GM23248 (cell line): ENCODE measurements at regions not wholly inside any gene's neighbourhood (a gene's known extent, or its start where the extent isn't known, plus 50 kb on each side); places are given as distances from the start of the nearest gene placed in this dataset.

ENCODE experiments used
- DNase-seq: peaks from one replicate; pipeline ENCODE4 v3.0.0-alpha.2; 2015
- H2AFZ ChIP-seq: fragments of 200-600 bp; sonication (generic); 2 replicates; pipeline ENCODE4 v1.6.1; 2016; ENCODE audit warnings: antibody characterized with exemption
- H3F3A ChIP-seq: fragments of 200-600 bp; sonication (generic); 2 replicates; pipeline ENCODE4 v1.6.1; 2016; ENCODE audit warnings: mild to moderate bottlenecking, antibody characterized with exemption, mixed run types; ENCODE audit not compliant: insufficient read depth
- H3K27ac ChIP-seq: fragments of 200-600 bp; sonication (generic); 2 replicates; pipeline ENCODE4 v1.5.1; 2016; ENCODE audit warnings: mild to moderate bottlenecking
- H3K27me3 ChIP-seq: fragments of 200-600 bp; sonication (generic); replicated peaks from 2 replicates; pipeline ENCODE4 v1.6.1; 2016; ENCODE audit warnings: mild to moderate bottlenecking; ENCODE audit not compliant: insufficient read depth
- H3K36me3 ChIP-seq: fragments of 200-600 bp; sonication (generic); 2 replicates; pipeline ENCODE4 v1.6.1; 2016; ENCODE audit warnings: low read depth, mild to moderate bottlenecking
- H3K4me1 ChIP-seq: fragments of 200-600 bp; sonication (generic); 2 replicates; pipeline ENCODE4 v1.6.1; 2016; ENCODE audit warnings: mild to moderate bottlenecking; ENCODE audit not compliant: insufficient read depth
- H3K4me2 ChIP-seq: fragments of 200-600 bp; sonication (generic); one replicate; pipeline ENCODE4 v1.6.1; 2016; ENCODE audit warnings: mild to moderate bottlenecking; ENCODE audit not compliant: unreplicated experiment
- H3K4me3 ChIP-seq: fragments of 200-600 bp; sonication (generic); 2 replicates; pipeline ENCODE4 v1.5.1; 2016; ENCODE audit warnings: mild to moderate bottlenecking
- H3K79me2 ChIP-seq: fragments of 200-600 bp; sonication (generic); 2 replicates; pipeline ENCODE4 v1.6.1; 2016; ENCODE audit warnings: mild to moderate bottlenecking; ENCODE audit not compliant: insufficient read depth
- H3K9ac ChIP-seq: fragments of 200-600 bp; sonication (generic); 2 replicates; pipeline ENCODE4 v1.6.1; 2016; ENCODE audit warnings: mild to moderate bottlenecking
- H3K9me2 ChIP-seq: fragments of 200-600 bp; sonication (generic); 2 replicates; pipeline ENCODE4 v1.6.1; 2016; ENCODE audit warnings: mixed run types, mild to moderate bottlenecking, moderate library complexity; ENCODE audit not compliant: insufficient read depth
- H3K9me3 ChIP-seq: fragments of 200-600 bp; sonication (generic); one replicate; pipeline ENCODE4 v1.6.1; 2017; ENCODE audit warnings: low read depth
- H4K20me1 ChIP-seq: fragments of 200-600 bp; sonication (generic); 2 replicates; pipeline ENCODE4 v1.6.0; 2016; ENCODE audit not compliant: insufficient read depth
- EZH2 ChIP-seq: fragments of 200-600 bp; sonication (generic); IDR thresholded peaks from 2 replicates; pipeline ENCODE4 v1.6.1; 2018; ENCODE audit warnings: antibody characterized with exemption, mild to moderate bottlenecking; ENCODE audit not compliant: insufficient read depth, poor library complexity, severe bottlenecking
- EZH2phosphoT487 ChIP-seq: fragments of 200-600 bp; sonication (generic); IDR thresholded peaks from 2 replicates; pipeline ENCODE4 v1.6.1; 2018; ENCODE audit warnings: antibody characterized with exemption, moderate library complexity, mild to moderate bottlenecking, low read depth; ENCODE audit not compliant: insufficient read depth
- WGBS, 2 experiments: methylation state at CpG; one replicate each; pipeline ENCODE4 v1.1.6; 2015 to 2017; ENCODE audit warnings: low lambda C conversion rate in 2 of 2, low coverage in 1 of 2; ENCODE audit errors: missing lambda C conversion rate in 2 of 2; 5-methylcytosine and 5-hydroxymethylcytosine counted together
- in situ Hi-C: fragments of 300-500 bp; cut with MboI; formaldehyde crosslinking; loops from 2 replicates; pipeline ENCODE4 v1.15.0; 2020

DNA sequence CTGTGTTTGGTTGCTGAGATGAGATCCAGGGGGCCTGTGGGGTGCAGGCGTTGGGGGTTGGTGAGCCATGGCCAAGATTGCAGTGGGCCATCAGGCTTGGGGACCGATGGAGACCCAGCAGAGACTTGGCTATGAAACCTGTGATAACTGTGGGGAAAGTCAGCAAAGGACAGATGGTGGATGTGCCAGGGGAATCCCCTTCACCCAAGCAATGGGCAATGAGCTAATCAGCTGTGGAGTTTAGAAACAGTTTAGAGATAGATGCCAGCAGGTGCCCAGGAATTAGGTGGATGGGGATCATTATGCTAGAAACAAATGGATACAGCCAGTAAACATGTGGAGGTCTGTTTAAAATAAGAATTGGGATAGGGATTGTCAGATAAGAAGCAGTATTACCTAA, 151.4 kb upstream of the FERD3L start:
- no peaks in the 10 kb centered on the region for H3K9me3 ChIP-seq
- H3F3A ChIP-seq: no peaks in the 10 kb centered on the region
- H4K20me1 ChIP-seq: no peaks in the 10 kb centered on the region
- WGBS, 2 experiments: 58 to 62% methylated on average over 2 of the region's 2 CpGs
- in situ Hi-C loops: no loop called here
- no peak overlapping the region for H3K9ac ChIP-seq
- H3K9me2 ChIP-seq: no peaks in the 10 kb centered on the region
- H3K27ac ChIP-seq: no peak overlapping the region
- TF ChIP-seq EZH2 (no peak), EZH2phosphoT487 (no peak)
- DNase-seq: no peak
- no peak overlapping the region for H3K4me3 ChIP-seq
- H3K36me3 ChIP-seq: no peaks in the 10 kb centered on the region
- H3K4me2 ChIP-seq: no peak overlapping the region
- H3K27me3 ChIP-seq: no peaks in the 10 kb centered on the region
- H3K79me2 ChIP-seq: no peaks in the 10 kb centered on the region
- 0 out of 2 replicates have a peak, but pooled peaks cover 12% of the 10 kb centered on the region for H3K4me1 ChIP-seq
- no peak overlapping the region for H2AFZ ChIP-seq

DNA sequence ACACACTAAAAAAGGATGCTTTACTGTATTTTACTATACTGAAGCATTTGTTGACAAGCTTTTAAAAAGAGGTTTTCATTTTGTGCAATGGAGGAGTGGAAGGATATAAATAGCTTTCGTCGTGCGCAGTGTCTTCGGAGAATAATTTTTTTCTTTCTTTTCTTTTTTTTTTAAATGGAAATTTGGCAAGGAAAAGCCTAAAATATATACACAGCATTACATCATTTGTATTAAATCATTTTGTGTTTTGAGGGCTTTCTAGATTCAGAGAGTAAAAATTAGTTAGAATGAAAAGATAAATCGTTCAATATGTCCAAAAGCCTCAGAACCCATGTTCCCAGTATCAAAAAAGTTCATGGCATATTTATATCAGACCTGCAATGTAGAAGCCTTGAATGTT, 150.2 kb upstream of the FERD3L start:
- H3K9me2 ChIP-seq: no peaks in the 10 kb centered on the region
- no peak overlapping the region for H3K4me3 ChIP-seq
- H3K4me1 ChIP-seq: 0 out of 2 replicates have a peak, but pooled peaks cover 12% of the 10 kb centered on the region
- no peaks in the 10 kb centered on the region for H3K79me2 ChIP-seq
- no peaks in the 10 kb centered on the region for H3K36me3 ChIP-seq
- H3K27ac ChIP-seq: no peak overlapping the region
- DNase-seq: no peak
- 49 to 53% methylated on average over 5 of the region's 5 CpGs for WGBS, 2 experiments
- H2AFZ ChIP-seq: 0 out of 2 replicates have a peak overlapping the region, but pooled peaks have one; percentile 1
- H3K27me3 ChIP-seq: no peaks in the 10 kb centered on the region
- in situ Hi-C loops: no loop called here
- H3K9ac ChIP-seq: no peak overlapping the region
- H3F3A ChIP-seq: no peaks in the 10 kb centered on the region
- no peak overlapping the region for H3K4me2 ChIP-seq
- no peak for TF ChIP-seq EZH2
- H3K9me3 ChIP-seq: no peaks in the 10 kb centered on the region
- H4K20me1 ChIP-seq: no peaks in the 10 kb centered on the region

DNA sequence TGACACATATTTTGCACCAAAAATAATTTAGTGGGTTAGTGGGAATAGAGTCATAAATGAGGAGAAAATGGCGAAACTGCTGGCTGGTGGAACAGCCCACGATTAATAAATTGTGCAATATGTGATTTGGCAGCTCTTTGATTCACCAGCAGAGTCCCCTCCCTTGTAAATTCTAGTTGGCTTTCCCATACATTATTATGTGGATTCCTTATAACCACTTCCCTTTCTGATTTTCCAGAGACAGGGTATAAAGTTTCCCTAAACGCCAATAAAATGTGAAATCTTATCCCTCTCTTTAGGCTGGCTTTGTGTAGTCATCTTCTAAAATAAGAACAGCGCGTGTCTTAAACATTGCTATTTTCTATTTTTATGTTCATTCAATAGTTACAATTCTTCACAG, 149.4 kb upstream of the FERD3L start:
- Histone ChIP-seq H3K27ac (no peak overlapping the region), H3K79me2 (no peaks in the 10 kb centered on the region), H3K9me3 (no peaks in the 10 kb centered on the region), H3K9ac (no peak overlapping the region), H3K36me3 (no peaks in the 10 kb centered on the region), H3F3A (no peaks in the 10 kb centered on the region), H3K4me2 (peak overlapping the region; percentile 0), H3K4me1 (0 out of 2 replicates have a peak, but pooled peaks cover 12% of the 10 kb centered on the region), H3K9me2 (no peaks in the 10 kb centered on the region), H4K20me1 (no peaks in the 10 kb centered on the region), H3K4me3 (no peak overlapping the region), H3K27me3 (no peaks in the 10 kb centered on the region), H2AFZ (peak overlapping the region; percentile 45)
- peak; percentile 12 for DNase-seq
- WGBS, 2 experiments: 47 to 49% methylated on average over 5 of the region's 5 CpGs
- TF ChIP-seq EZH2 (no peak), EZH2phosphoT487 (no peak)
- in situ Hi-C loops: no loop called here

DNA sequence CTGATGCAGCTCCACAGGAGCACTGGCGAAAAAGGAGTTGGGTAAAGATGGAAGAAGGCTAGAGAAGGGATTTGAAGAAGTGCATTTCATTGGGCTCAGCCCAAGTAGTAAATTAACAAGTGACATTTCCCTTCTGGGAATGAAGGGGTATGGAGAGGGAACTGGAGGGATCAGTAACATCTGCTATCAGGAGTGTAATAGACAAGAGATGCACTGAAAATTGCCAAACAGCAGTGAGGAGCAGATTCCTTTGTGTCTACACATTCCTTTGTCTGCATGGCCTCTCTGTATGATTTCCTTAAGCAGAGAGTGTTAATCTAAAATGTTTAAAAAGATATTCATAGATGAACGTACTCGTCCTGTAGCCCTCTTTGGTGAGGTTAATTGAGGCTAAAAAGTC, 148.2 kb upstream of the FERD3L start:
- TF ChIP-seq EZH2 (no peak), EZH2phosphoT487 (no peak)
- Histone ChIP-seq H3K4me2 (no peak overlapping the region), H2AFZ (no peak overlapping the region), H3K4me1 (0 out of 2 replicates have a peak, but pooled peaks cover 12% of the 10 kb centered on the region), H4K20me1 (no peaks in the 10 kb centered on the region), H3F3A (no peaks in the 10 kb centered on the region), H3K27me3 (no peaks in the 10 kb centered on the region), H3K79me2 (no peaks in the 10 kb centered on the region), H3K4me3 (no peak overlapping the region), H3K9me3 (no peaks in the 10 kb centered on the region), H3K36me3 (no peaks in the 10 kb centered on the region), H3K27ac (no peak overlapping the region), H3K9ac (no peak overlapping the region), H3K9me2 (no peaks in the 10 kb centered on the region)
- WGBS, 2 experiments: 61 to 63% methylated on average over 3 of the region's 3 CpGs
- in situ Hi-C loops: no loop called here
- DNase-seq: peak; percentile 15

- Histone ChIP-seq H3K9me3 (no peaks in the 10 kb centered on the region), H3K36me3 (no peaks in the 10 kb centered on the region), H3K4me2 (no peak overlapping the region), H3K9ac (no peak overlapping the region), H4K20me1 (no peaks in the 10 kb centered on the region), H3K27ac (no peak overlapping the region), H3K79me2 (no peaks in the 10 kb centered on the region), H3F3A (no peaks in the 10 kb centered on the region), H3K4me3 (no peak overlapping the region), H2AFZ (no peak overlapping the region), H3K27me3 (no peaks in the 10 kb centered on the region), H3K4me1 (peaks cover 12% of the 10 kb centered on the region; the same call in 1 of the 2 replicates), H3K9me2 (no peaks in the 10 kb centered on the region)
- TF ChIP-seq EZH2phosphoT487 (no peak), EZH2 (no peak)
- no peak for DNase-seq
- in situ Hi-C loops: no loop called here
Measured at GRCh38 chr7:19290968-19291367, 145.7 kb upstream of the FERD3L start.
